ENCODE measurements at regions not wholly inside any gene's neighbourhood (a gene's known extent, or its start where the extent isn't known, plus 50 kb on each side); places are given as distances from the start of the nearest gene placed in this dataset.

DNA sequence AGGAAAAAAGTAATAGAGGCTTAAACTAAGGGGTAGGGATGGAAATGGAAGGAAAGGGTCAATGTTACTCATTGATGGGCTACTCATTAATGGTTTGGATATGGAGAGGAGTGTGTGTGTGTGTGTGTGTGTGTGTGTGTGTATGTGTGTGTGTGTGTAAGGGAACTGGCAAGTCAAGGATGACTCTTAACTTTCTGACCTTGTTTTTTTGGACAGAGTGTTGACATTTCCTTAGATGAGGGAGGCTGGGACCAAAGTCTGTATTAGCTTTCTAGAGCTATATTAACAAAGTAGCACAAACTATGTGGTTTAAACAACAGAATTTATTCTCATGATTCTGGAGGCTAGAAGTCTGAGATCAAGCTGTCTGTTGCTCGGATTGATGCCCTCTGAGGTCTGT lies 202.7 kb downstream of the GBA3 start:
- CTCF ChIA-PET: interaction anchor here (1.0 kb wide), 1 partner anchor 10 kb away, joined by 4 read pairs; no protein-coding TSS in a partner anchor

DNA sequence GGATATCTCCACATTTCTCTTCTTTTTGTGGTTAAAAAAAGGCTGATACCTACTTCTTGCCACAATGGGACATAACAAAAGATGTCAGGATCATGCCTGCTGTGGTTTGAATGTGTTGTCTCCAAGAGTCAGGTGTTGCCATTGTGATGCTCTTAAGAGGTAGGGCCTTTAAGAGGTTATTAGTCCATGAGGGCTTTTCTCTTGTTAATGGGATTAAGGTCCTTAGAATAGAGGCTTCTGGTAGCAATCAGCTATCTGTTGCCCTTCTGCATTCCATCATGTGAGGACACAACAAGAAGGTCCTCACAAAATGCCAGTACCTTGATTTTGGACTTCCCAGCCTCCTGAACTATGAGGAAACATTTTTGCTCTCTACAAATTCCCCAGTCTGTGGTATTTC lies 191.4 kb downstream of the GBA3 start:
- intact Hi-C loops (cut with micrococcal nuclease): no loop called here
- Mint-ChIP-seq H3K4me1 (no peaks in the 10 kb centered on the region), H3K4me3 (no peak overlapping the region), H3K27ac (no peak overlapping the region), H3K9me3 (ENCODE audit: insufficient read depth) (peaks cover 2% of the 10 kb centered on the region), H3K27me3 (no peaks in the 10 kb centered on the region)
- no peak for ATAC-seq (ENCODE audit: low read depth)
- no peak for DNase-seq
- Histone ChIP-seq H3K27ac (ENCODE audit: low read length in 2 of 2) (no peak overlapping the region), H3K4me2 (replicated peaks; ENCODE audit: low read depth, low read length, poor library complexity, severe bottlenecking) (no peak overlapping the region), H4K20me1 (ENCODE audit: control insufficient read depth, insufficient read depth, low read length, poor library complexity, severe bottlenecking) (no peaks in the 10 kb centered on the region), H3K4me3 (ENCODE audit: control extremely low read depth in 1 of 5, extremely low read depth in 1 of 5, insufficient read depth in 1 of 5, low read depth in 2 of 5, low read length in 4 of 5) (no peak overlapping the region), H3K79me2 (ENCODE audit: control insufficient read depth, insufficient read depth, low read length) (no peaks in the 10 kb centered on the region), H2AFZ (ENCODE audit: insufficient read depth, low read depth, low read length, poor library complexity, severe bottlenecking) (no peak overlapping the region), H3K9me3 (ENCODE audit: control extremely low read depth in 1 of 3, control insufficient read depth in 2 of 3, insufficient read depth in 1 of 3, low read length in 2 of 3) (no peaks in the 10 kb centered on the region), H3K27me3 (replicated peaks in 1 of 4; ENCODE audit: control extremely low read depth in 1 of 4, control insufficient read depth in 3 of 4, insufficient read depth in 4 of 4, low read length in 3 of 4) (no peaks in the 10 kb centered on the region), H3K36me3 (replicated peaks in 1 of 2; ENCODE audit: control extremely low read depth in 1 of 2, control insufficient read depth in 1 of 2, extremely low read depth in 1 of 2, insufficient read depth in 2 of 2, low read length in 1 of 2) (no peaks in the 10 kb centered on the region), H3K4me1 (ENCODE audit: control insufficient read depth in 2 of 2, insufficient read depth in 2 of 2, low read length in 2 of 2) (no peaks in the 10 kb centered on the region), H3K9ac (ENCODE audit: low read length) (no peak overlapping the region)
- POLR2A ChIA-PET: no interaction called here
- no peak for TF ChIP-seq EZH2 (IDR thresholded peaks at IDR 0.05; ENCODE audit: borderline replicate concordance, insufficient read depth, low read depth, low read length, poor library complexity, severe bottlenecking)
- TF ChIP-seq, protein P1, sequence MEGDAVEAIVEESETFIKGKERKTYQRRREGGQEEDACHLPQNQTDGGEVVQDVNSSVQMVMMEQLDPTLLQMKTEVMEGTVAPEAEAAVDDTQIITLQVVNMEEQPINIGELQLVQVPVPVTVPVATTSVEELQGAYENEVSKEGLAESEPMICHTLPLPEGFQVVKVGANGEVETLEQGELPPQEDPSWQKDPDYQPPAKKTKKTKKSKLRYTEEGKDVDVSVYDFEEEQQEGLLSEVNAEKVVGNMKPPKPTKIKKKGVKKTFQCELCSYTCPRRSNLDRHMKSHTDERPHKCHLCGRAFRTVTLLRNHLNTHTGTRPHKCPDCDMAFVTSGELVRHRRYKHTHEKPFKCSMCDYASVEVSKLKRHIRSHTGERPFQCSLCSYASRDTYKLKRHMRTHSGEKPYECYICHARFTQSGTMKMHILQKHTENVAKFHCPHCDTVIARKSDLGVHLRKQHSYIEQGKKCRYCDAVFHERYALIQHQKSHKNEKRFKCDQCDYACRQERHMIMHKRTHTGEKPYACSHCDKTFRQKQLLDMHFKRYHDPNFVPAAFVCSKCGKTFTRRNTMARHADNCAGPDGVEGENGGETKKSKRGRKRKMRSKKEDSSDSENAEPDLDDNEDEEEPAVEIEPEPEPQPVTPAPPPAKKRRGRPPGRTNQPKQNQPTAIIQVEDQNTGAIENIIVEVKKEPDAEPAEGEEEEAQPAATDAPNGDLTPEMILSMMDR (IDR thresholded peaks at IDR 0.05): no peak
- CTCF ChIA-PET: no interaction called here

More for the DNA sequence above, 202.7 kb downstream of the GBA3 start:
- Histone ChIP-seq H3K9me3 (ENCODE audit: control extremely low read depth in 1 of 3, control insufficient read depth in 2 of 3, insufficient read depth in 1 of 3, low read length in 2 of 3) (no peaks in the 10 kb centered on the region), H3K79me2 (ENCODE audit: control insufficient read depth, insufficient read depth, low read length) (no peaks in the 10 kb centered on the region), H2AFZ (ENCODE audit: insufficient read depth, low read depth, low read length, poor library complexity, severe bottlenecking) (no peak overlapping the region), H3K4me1 (ENCODE audit: control insufficient read depth in 2 of 2, insufficient read depth in 2 of 2, low read length in 2 of 2) (no peaks in the 10 kb centered on the region), H3K9ac (ENCODE audit: low read length) (no peak overlapping the region), H3K36me3 (replicated peaks in 1 of 2; ENCODE audit: control extremely low read depth in 1 of 2, control insufficient read depth in 1 of 2, extremely low read depth in 1 of 2, insufficient read depth in 2 of 2, low read length in 1 of 2) (no peaks in the 10 kb centered on the region), H3K27me3 (replicated peaks in 1 of 4; ENCODE audit: control extremely low read depth in 1 of 4, control insufficient read depth in 3 of 4, insufficient read depth in 4 of 4, low read length in 3 of 4) (no peaks in the 10 kb centered on the region), H3K4me2 (replicated peaks; ENCODE audit: low read depth, low read length, poor library complexity, severe bottlenecking) (no peak overlapping the region), H4K20me1 (ENCODE audit: control insufficient read depth, insufficient read depth, low read length, poor library complexity, severe bottlenecking) (no peaks in the 10 kb centered on the region), H3K4me3 (ENCODE audit: control extremely low read depth in 1 of 5, extremely low read depth in 1 of 5, insufficient read depth in 1 of 5, low read depth in 2 of 5, low read length in 4 of 5) (no peak overlapping the region), H3K27ac (ENCODE audit: low read length in 2 of 2) (no peak overlapping the region)
- no peaks in the 10 kb centered on the region for H3K4me1 Mint-ChIP-seq
- H3K27me3 Mint-ChIP-seq: no peaks in the 10 kb centered on the region
- H3K27ac Mint-ChIP-seq: no peak overlapping the region
- no peak for TF ChIP-seq EZH2 (IDR thresholded peaks at IDR 0.05; ENCODE audit: borderline replicate concordance, insufficient read depth, low read depth, low read length, poor library complexity, severe bottlenecking)
- TF ChIP-seq, protein P1 (IDR thresholded peaks at IDR 0.05): no peak
- DNase-seq (no peak), ATAC-seq (ENCODE audit: low read depth) (no peak)
- intact Hi-C loops (cut with micrococcal nuclease): no loop called here
- H3K4me3 Mint-ChIP-seq: no peak overlapping the region
- no CpG with 5 or more reads among the region's 1 CpG for WGBS (ENCODE audit: insufficient coverage)
- no peaks in the 10 kb centered on the region for H3K9me3 Mint-ChIP-seq (ENCODE audit: insufficient read depth)
- POLR2A ChIA-PET: no interaction called here
